ENCODE measurements at regions not wholly inside any gene's neighbourhood (a gene's known extent, or its start where the extent isn't known, plus 50 kb on each side); places are given as distances from the start of the nearest gene placed in this dataset.
"Not testable (repeated sequence)": the region's sequence is repeated elsewhere in the genome, so short reads cannot be mapped to it uniquely, and the experiment has no call there.

- no peak for DNase-seq (ENCODE audit: low read depth)
- TF ChIP-seq CTCF (IDR thresholded peaks at IDR 0.05; ENCODE audit: low read length, missing control alignments) = no peak
- no peak overlapping the region for H3K4me3 ChIP-seq (replicated peaks; ENCODE audit: low read depth, low read length)
Measured at GRCh38 chr1:229726061-229726460, 100.0 kb downstream of the URB2 start.

GRCh38 chr1:229729916-229730315, 103.9 kb downstream of the URB2 start:
- H3K4me3 ChIP-seq (replicated peaks; ENCODE audit: low read depth, low read length) = no peak overlapping the region
- TF ChIP-seq CTCF (IDR thresholded peaks at IDR 0.05; ENCODE audit: low read length, missing control alignments) = no peak
- no peak for DNase-seq (ENCODE audit: low read depth)

GRCh38 chr1:229730573-229730972, 104.5 kb downstream of the URB2 start:
- TF ChIP-seq CTCF (IDR thresholded peaks at IDR 0.05; ENCODE audit: low read length, missing control alignments) = no peak
- no peak overlapping the region for H3K4me3 ChIP-seq (replicated peaks; ENCODE audit: low read depth, low read length)
- DNase-seq (ENCODE audit: low read depth) = no peak

- DNase-seq (ENCODE audit: low read depth) = no peak
- no peak overlapping the region for H3K4me3 ChIP-seq (replicated peaks; ENCODE audit: low read depth, low read length)
- no peak for TF ChIP-seq CTCF (IDR thresholded peaks at IDR 0.05; ENCODE audit: low read length, missing control alignments)
Measured at GRCh38 chr1:229732061-229732460, 106.0 kb downstream of the URB2 start.

- no peak for DNase-seq (ENCODE audit: low read depth)
- no peak for TF ChIP-seq CTCF (IDR thresholded peaks at IDR 0.05; ENCODE audit: low read length, missing control alignments)
- H3K4me3 ChIP-seq (replicated peaks; ENCODE audit: low read depth, low read length) = no peak overlapping the region
Measured at GRCh38 chr1:229736376-229736775, 110.3 kb downstream of the URB2 start.

- DNase-seq (ENCODE audit: low read depth) = not testable (repeated sequence)
Measured at GRCh38 chr1:229742614-229743013, 116.6 kb downstream of the URB2 start.

GRCh38 chr1:229749992-229750391, 123.9 kb downstream of the URB2 start:
- DNase-seq (ENCODE audit: low read depth) = no peak
- H3K4me3 ChIP-seq (replicated peaks; ENCODE audit: low read depth, low read length) = no peak overlapping the region
- TF ChIP-seq CTCF (IDR thresholded peaks at IDR 0.05; ENCODE audit: low read length, missing control alignments) = no peak

More at GRCh38 chr1:229742614-229743013, 116.6 kb downstream of the URB2 start:
- H3K4me3 ChIP-seq (replicated peaks; ENCODE audit: low read depth, low read length) = not testable (repeated sequence)

- no peak for TF ChIP-seq CTCF (IDR thresholded peaks at IDR 0.05; ENCODE audit: low read length, missing control alignments)
- DNase-seq (ENCODE audit: low read depth) = no peak
- no peak overlapping the region for H3K4me3 ChIP-seq (replicated peaks; ENCODE audit: low read depth, low read length)
Measured at GRCh38 chr1:229751610-229752009, 125.6 kb downstream of the URB2 start.
